Kidney (tissue), 13 donors: ENCODE measurements at regions not wholly inside any gene's neighbourhood (a gene's known extent, or its start where the extent isn't known, plus 50 kb on each side); places are given as distances from the start of the nearest gene placed in this dataset.

Experiments used
- DNase-seq, 5 donors: peaks; one replicate each; pipeline ENCODE4 v3.0.0-alpha.2; 2013 to 2020
- FAIRE-seq: peaks from 2 replicates; lab custom pipeline; 2012; peaks lifted over from hg19 to GRCh38; lab: Jason Lieb, UNC
- H3K27ac ChIP-seq, 2 donors: one replicate each; pipeline ENCODE4 v1.7.0; 2013; ENCODE audit warnings: low read depth in 2 of 2, low read length in 2 of 2, inconsistent platforms in 1 of 2
- H3K27me3 ChIP-seq: one replicate; pipeline ENCODE4 v1.7.1; 2013; ENCODE audit warnings: low read length, inconsistent platforms; ENCODE audit not compliant: control insufficient read depth, insufficient read depth
- H3K36me3 ChIP-seq, 3 donors: one replicate each; pipeline versions ENCODE4 v1.7.0 to v1.7.1; 2013; ENCODE audit warnings: low read length in 3 of 3, control low read depth in 1 of 3, inconsistent platforms in 1 of 3; ENCODE audit not compliant: insufficient read depth in 3 of 3, control insufficient read depth in 2 of 3
- H3K4me1 ChIP-seq, 3 donors: one replicate each; pipeline versions ENCODE4 v1.7.0 to v1.7.1; 2013; ENCODE audit warnings: low read length in 3 of 3, inconsistent platforms in 1 of 3, low read depth in 1 of 3; ENCODE audit not compliant: control insufficient read depth in 2 of 3, insufficient read depth in 2 of 3
- H3K4me3 ChIP-seq, 3 donors: one replicate each; pipeline versions ENCODE4 v1.7.0 to v1.8.1; 2013; ENCODE audit warnings: low read length in 3 of 3, control low read depth in 1 of 3, inconsistent platforms in 1 of 3
- H3K9ac ChIP-seq, 3 donors: one replicate each; pipeline versions ENCODE4 v1.7.0 to v1.7.1; 2013; ENCODE audit warnings: low read length in 3 of 3, control low read depth in 1 of 3, inconsistent platforms in 1 of 3
- H3K9me3 ChIP-seq, 3 donors: one replicate each; pipeline versions ENCODE4 v1.7.0 to v1.7.1; 2013; ENCODE audit warnings: low read length in 3 of 3, control low read depth in 1 of 3, inconsistent platforms in 1 of 3; ENCODE audit not compliant: control insufficient read depth in 2 of 3, insufficient read depth in 1 of 3
- intact Hi-C: fragments of 100-400 bp; cut with DNase I; formaldehyde crosslinking; loops from one replicate; pipeline ENCODE4 v1.11.1; 2022
- TF ChIP-seq, protein P1 (sequence below): IDR thresholded peaks from 3 replicates; pipeline ENCODE4 v1.5.1; 2012; ENCODE audit warnings: mild to moderate bottlenecking, moderate library complexity, borderline replicate concordance; ENCODE audit not compliant: insufficient read depth; ENCODE audit errors: extremely low read depth
- donor health status: control.
- donor health status: control.
- donor health status: control.
- donor health status: control.
- donor health status: control.
- donor health status: DM: yes; HTN: yes; CAD: no.
- donor health status: Normal renal cell carcinoma (clear cell type).

DNA sequence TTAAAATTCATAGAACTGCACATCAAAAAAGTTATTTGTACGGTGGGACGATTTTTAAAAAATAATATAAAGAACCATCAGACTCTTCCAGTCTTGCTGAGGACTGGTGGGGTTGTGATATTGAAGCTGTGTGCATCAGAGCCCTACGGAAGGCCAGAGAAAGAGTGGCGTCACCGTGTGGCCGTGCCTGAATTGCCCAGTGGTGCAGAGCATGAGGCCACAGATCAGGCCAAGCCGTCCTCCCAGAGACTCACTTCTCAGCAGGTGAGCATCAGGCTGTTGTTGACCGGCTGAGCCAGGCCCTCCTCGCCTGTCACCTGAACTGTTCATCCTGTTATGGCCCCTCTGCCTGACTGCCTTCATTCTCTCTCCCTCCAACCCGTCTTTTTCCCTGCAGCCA, 1013.9 kb downstream of the TBC1D22A start:
- intact Hi-C loops = no loop called here
- FAIRE-seq = no peak
- peak in 1 of 5 donors; percentile 62 for DNase-seq

DNA sequence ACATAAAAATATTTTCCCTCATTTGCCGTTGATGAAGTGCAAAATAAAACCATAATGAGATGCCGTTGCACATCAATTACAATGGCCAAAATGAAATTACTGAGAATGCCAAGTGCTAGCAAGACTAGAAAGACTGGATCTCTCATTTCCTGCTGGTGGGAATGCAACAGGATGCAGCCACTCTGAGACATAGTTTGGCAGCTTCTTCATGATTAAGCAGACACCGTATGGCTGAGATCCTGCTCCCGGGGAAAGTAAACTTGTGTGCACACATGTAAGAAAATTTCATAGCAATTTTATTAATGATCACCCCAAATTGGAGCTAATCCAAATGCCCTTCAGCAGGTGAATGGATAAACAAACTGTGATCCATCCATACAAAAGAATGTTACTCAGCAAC, 1013.2 kb downstream of the TBC1D22A start:
- intact Hi-C loops = no loop called here
- H3K9me3 ChIP-seq = no peaks in the 10 kb centered on the region
- no peak overlapping the region for H3K4me3 ChIP-seq
- no peaks in the 10 kb centered on the region for H3K27me3 ChIP-seq
- H3K4me1 ChIP-seq = no peaks in the 10 kb centered on the region
- DNase-seq (no peak), FAIRE-seq (no peak)
- no peak overlapping the region for H3K9ac ChIP-seq
- H3K27ac ChIP-seq = no peak overlapping the region
- no peaks in the 10 kb centered on the region for H3K36me3 ChIP-seq
- TF ChIP-seq, protein P1, sequence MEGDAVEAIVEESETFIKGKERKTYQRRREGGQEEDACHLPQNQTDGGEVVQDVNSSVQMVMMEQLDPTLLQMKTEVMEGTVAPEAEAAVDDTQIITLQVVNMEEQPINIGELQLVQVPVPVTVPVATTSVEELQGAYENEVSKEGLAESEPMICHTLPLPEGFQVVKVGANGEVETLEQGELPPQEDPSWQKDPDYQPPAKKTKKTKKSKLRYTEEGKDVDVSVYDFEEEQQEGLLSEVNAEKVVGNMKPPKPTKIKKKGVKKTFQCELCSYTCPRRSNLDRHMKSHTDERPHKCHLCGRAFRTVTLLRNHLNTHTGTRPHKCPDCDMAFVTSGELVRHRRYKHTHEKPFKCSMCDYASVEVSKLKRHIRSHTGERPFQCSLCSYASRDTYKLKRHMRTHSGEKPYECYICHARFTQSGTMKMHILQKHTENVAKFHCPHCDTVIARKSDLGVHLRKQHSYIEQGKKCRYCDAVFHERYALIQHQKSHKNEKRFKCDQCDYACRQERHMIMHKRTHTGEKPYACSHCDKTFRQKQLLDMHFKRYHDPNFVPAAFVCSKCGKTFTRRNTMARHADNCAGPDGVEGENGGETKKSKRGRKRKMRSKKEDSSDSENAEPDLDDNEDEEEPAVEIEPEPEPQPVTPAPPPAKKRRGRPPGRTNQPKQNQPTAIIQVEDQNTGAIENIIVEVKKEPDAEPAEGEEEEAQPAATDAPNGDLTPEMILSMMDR = no peak

More for the DNA sequence above, 1013.9 kb downstream of the TBC1D22A start:
- Histone ChIP-seq H3K36me3 (no peaks in the 10 kb centered on the region), H3K27ac (no peak overlapping the region), H3K9ac (no peak overlapping the region), H3K4me1 (no peaks in the 10 kb centered on the region), H3K27me3 (no peaks in the 10 kb centered on the region), H3K9me3 (no peaks in the 10 kb centered on the region), H3K4me3 (no peak overlapping the region)
- TF ChIP-seq, protein P1 = no peak

DNA sequence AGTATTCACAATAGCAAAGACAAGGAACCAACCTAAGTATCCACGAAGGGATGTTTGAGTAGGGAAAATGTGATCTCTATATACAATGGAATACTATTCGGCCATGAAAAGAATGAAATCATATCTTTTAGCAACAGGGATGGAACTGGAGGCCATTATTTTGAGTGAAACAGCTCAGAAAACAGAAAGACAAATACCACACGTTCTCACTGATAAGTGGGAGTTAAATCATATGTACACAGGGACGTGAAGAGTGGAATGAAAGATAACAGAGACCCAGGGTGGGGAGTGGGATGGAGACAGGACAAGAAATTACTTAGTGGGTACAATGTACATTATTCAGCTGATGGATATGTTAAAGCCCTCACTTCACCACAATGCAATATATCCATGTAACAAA, 1012.7 kb downstream of the TBC1D22A start:
- Histone ChIP-seq H3K36me3 (no peaks in the 10 kb centered on the region), H3K4me1 (no peaks in the 10 kb centered on the region), H3K27me3 (no peaks in the 10 kb centered on the region), H3K9me3 (no peaks in the 10 kb centered on the region), H3K9ac (no peak overlapping the region), H3K4me3 (no peak overlapping the region), H3K27ac (no peak overlapping the region)
- no peak for FAIRE-seq
- intact Hi-C loops = no loop called here
- TF ChIP-seq, protein P1 = no peak
- DNase-seq = no peak

DNA sequence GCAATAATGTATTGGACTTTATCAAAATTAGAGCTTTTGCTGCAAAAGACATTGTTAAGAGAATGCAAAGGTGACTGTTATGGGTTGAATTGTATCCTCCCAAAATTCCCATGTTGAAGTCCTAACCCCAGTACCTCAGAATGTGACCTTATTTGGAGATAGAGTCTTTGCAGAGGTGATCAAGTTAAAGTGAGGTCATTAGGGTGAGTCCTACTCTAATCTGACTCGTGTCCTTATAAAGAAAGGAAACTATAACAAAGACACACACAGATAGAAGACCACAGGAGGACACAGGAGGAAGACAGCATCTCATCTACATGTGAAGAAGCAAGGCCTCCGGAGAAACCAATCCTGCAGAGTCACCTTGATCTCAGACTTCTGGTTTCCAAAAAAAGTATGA, 1011.2 kb downstream of the TBC1D22A start:
- Histone ChIP-seq H3K4me3 (no peak overlapping the region), H3K27me3 (no peaks in the 10 kb centered on the region), H3K9me3 (no peaks in the 10 kb centered on the region), H3K4me1 (no peaks in the 10 kb centered on the region), H3K27ac (no peak overlapping the region), H3K36me3 (no peaks in the 10 kb centered on the region), H3K9ac (no peak overlapping the region)
- TF ChIP-seq, protein P1 = no peak
- FAIRE-seq (no peak), DNase-seq (no peak)
- intact Hi-C loops = no loop called here
